ENCODE measurements at regions not wholly inside any gene's neighbourhood (a gene's known extent, or its start where the extent isn't known, plus 50 kb on each side); places are given as distances from the start of the nearest gene placed in this dataset.

DNA sequence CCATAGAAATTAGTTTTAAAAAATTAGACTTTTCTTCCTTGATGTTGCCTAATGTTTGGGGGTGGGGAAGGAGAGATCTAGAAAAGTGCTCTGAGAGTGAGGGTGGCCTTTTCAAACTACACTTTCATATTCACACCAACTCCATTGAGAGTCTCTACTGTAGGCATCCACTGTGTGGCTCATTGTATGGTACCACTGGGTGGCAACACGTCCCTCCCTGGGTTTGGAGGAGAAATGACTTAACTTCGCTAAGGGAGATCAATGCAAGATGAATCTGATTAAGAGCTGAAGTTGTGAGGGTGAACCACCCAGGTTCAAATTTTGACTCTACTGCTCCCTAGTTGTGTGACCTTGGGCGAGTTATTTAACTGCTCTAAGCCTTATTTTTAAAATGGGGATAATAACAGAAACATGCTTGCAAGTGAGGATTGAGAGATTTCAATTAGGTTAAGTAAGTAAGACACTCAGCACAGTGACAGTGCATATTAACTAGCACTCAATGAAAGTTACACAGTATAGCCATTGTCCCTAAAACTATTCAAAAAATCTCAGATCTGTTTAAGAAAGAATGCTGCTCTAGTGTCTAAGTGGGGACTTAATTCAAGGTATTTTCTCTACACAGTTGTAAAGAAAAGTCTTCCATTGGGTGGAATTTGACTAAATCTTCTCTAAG, 193.5 kb upstream of the CNR1 start:
- H3K36me3 ChIP-seq (ENCODE audit: control insufficient read depth, insufficient read depth, low read length) = no peaks in the 10 kb centered on the region

GRCh38 chr6:88358846-88359245, 192.7 kb upstream of the CNR1 start:
- Histone ChIP-seq H3K27ac (ENCODE audit: low read length) (no peak overlapping the region), H3K9me3 (ENCODE audit: control insufficient read depth, low read depth, low read length) (no peaks in the 10 kb centered on the region), H3K4me1 (ENCODE audit: control insufficient read depth, insufficient read depth, low read length) (no peaks in the 10 kb centered on the region), H3K4me3 (ENCODE audit: low read length) (no peak overlapping the region), H3K27me3 (ENCODE audit: control insufficient read depth, insufficient read depth, low read length) (no peaks in the 10 kb centered on the region), H3K36me3 (ENCODE audit: control insufficient read depth, insufficient read depth, low read length) (no peaks in the 10 kb centered on the region)
- no peak for DNase-seq

More for the DNA sequence above, 193.5 kb upstream of the CNR1 start:
- WGBS (ENCODE audit: insufficient coverage, low lambda C conversion rate) = no CpG with 5 or more reads among the region's 3 CpGs
- no peak overlapping the region for H3K4me3 ChIP-seq (ENCODE audit: low read length)
- no peaks in the 10 kb centered on the region for H3K27me3 ChIP-seq (ENCODE audit: control insufficient read depth, insufficient read depth, low read length)
- no peak for DNase-seq
- no peaks in the 10 kb centered on the region for H3K9me3 ChIP-seq (ENCODE audit: control insufficient read depth, low read depth, low read length)
- no peaks in the 10 kb centered on the region for H3K4me1 ChIP-seq (ENCODE audit: control insufficient read depth, insufficient read depth, low read length)
- H3K27ac ChIP-seq (ENCODE audit: low read length) = no peak overlapping the region

DNA sequence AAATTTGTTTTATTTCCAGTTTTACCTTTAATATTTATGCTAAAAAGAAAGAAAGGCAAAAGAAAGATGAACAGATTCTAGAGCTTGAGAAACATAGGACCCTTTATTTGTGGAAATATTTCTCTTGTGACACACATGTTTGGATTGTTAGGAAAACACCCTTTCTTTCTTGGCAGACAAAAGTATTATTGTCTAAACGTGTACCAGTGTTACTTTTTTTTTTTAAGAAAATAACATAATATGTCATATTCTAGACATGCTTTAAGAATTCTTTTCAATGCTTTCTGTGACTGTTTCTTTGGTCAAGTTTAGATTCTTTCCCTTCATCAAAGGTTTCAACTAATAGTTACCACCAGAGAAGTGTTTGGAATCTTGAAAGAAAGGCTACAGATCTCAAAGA, 183.4 kb upstream of the CNR1 start:
- no peak overlapping the region for H3K4me3 ChIP-seq (ENCODE audit: low read length)
- no peak for DNase-seq
- WGBS (ENCODE audit: insufficient coverage, low lambda C conversion rate) = 75% methylated on average over 1 of the region's 1 CpG
- H3K27ac ChIP-seq (ENCODE audit: low read length) = no peak overlapping the region
- no peaks in the 10 kb centered on the region for H3K4me1 ChIP-seq (ENCODE audit: control insufficient read depth, insufficient read depth, low read length)
- no peaks in the 10 kb centered on the region for H3K27me3 ChIP-seq (ENCODE audit: control insufficient read depth, insufficient read depth, low read length)
- H3K9me3 ChIP-seq (ENCODE audit: control insufficient read depth, low read depth, low read length) = no peaks in the 10 kb centered on the region
- H3K36me3 ChIP-seq (ENCODE audit: control insufficient read depth, insufficient read depth, low read length) = no peaks in the 10 kb centered on the region

GRCh38 chr6:88342336-88342735, 176.2 kb upstream of the CNR1 start:
- Histone ChIP-seq H3K9me3 (ENCODE audit: control insufficient read depth, low read depth, low read length) (no peaks in the 10 kb centered on the region), H3K4me3 (ENCODE audit: low read length) (no peak overlapping the region), H3K36me3 (ENCODE audit: control insufficient read depth, insufficient read depth, low read length) (no peaks in the 10 kb centered on the region), H3K27me3 (ENCODE audit: control insufficient read depth, insufficient read depth, low read length) (no peaks in the 10 kb centered on the region), H3K27ac (ENCODE audit: low read length) (no peak overlapping the region), H3K4me1 (ENCODE audit: control insufficient read depth, insufficient read depth, low read length) (no peaks in the 10 kb centered on the region)
- DNase-seq = no peak
- 70% methylated on average over 3 of the region's 3 CpGs for WGBS (ENCODE audit: insufficient coverage, low lambda C conversion rate)

DNA sequence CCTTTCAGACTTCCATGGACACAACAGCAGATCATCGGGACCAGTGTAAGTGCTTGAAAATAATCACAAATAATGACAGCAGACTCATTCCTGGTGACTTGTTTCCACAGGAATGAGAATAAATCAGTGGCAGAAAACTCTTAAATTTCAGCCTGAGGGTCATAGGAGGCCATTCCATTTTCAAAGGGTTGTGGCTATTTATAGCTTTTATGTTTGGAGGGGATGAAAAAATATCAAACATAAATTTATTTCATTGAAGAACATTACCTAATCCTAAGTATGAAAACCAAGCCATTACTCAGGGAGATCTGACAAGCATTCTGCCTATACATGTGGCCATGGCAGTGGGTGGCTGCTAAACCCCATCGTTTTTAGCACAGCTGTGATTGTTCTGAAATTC, 173.6 kb upstream of the CNR1 start:
- Histone ChIP-seq H3K4me3 (ENCODE audit: low read length) (no peak overlapping the region), H3K27me3 (ENCODE audit: control insufficient read depth, insufficient read depth, low read length) (no peaks in the 10 kb centered on the region), H3K4me1 (ENCODE audit: control insufficient read depth, insufficient read depth, low read length) (no peaks in the 10 kb centered on the region), H3K9me3 (ENCODE audit: control insufficient read depth, low read depth, low read length) (no peaks in the 10 kb centered on the region), H3K36me3 (ENCODE audit: control insufficient read depth, insufficient read depth, low read length) (no peaks in the 10 kb centered on the region), H3K27ac (ENCODE audit: low read length) (no peak overlapping the region)
- WGBS (ENCODE audit: insufficient coverage, low lambda C conversion rate) = no CpG with 5 or more reads among the region's 2 CpGs
- DNase-seq = no peak

DNA sequence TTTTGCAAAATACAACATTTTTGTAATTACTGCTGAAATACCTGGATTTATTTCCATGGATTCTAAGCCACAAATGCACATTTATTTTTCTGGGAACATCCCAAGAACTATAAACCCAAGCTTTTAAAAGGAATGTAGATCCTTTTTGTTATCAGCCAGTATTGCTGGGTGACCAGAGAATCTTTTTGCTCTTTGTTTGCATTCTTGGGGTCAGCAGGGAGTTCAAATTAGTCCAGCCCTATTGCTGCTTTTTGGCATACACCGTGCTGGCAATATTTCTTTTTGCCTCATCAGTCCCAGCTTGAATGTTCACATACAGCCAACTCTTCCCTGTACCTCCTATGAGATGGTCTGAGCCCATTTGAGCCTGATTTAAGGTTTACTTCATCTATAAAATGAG, 155.2 kb upstream of the CNR1 start:
- H3K9me3 ChIP-seq (ENCODE audit: control insufficient read depth, low read depth, low read length) = no peaks in the 10 kb centered on the region
- no peaks in the 10 kb centered on the region for H3K27me3 ChIP-seq (ENCODE audit: control insufficient read depth, insufficient read depth, low read length)
- H3K4me1 ChIP-seq (ENCODE audit: control insufficient read depth, insufficient read depth, low read length) = no peaks in the 10 kb centered on the region
- H3K27ac ChIP-seq (ENCODE audit: low read length) = no peak overlapping the region
- DNase-seq = no peak
- H3K36me3 ChIP-seq (ENCODE audit: control insufficient read depth, insufficient read depth, low read length) = no peaks in the 10 kb centered on the region
- WGBS (ENCODE audit: insufficient coverage, low lambda C conversion rate) = no CpG with 5 or more reads among the region's 1 CpG
- H3K4me3 ChIP-seq (ENCODE audit: low read length) = no peak overlapping the region

GRCh38 chr6:88311561-88311960, 145.4 kb upstream of the CNR1 start:
- no CpG with 5 or more reads among the region's 10 CpGs for WGBS (ENCODE audit: insufficient coverage, low lambda C conversion rate)
- peaks cover 3% of the 10 kb centered on the region for H3K9me3 ChIP-seq (ENCODE audit: control insufficient read depth, low read depth, low read length)

DNA sequence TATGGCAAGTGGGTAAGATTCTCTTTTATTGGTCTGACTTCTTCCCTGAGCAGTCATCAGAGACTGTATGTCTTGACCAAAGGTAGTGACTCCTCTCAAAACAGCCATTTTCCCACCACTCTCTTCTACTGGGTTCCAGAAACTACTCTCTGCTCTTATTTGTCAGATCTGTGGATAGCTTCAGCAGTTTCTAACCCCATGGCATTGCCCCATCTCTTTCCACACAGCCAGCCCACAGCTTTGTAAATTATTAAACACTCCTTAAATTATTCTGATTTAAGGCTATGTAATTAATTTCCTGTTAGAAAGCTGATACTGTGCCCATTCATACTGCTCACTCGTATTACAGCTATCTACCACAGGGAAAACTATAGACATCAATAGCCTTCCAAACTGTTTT, 138.4 kb upstream of the CNR1 start:
- WGBS (ENCODE audit: insufficient coverage, low lambda C conversion rate) = no CpG with 5 or more reads among the region's 1 CpG
- Histone ChIP-seq H3K27me3 (ENCODE audit: control insufficient read depth, insufficient read depth, low read length) (no peaks in the 10 kb centered on the region), H3K4me3 (ENCODE audit: low read length) (no peak overlapping the region), H3K27ac (ENCODE audit: low read length) (no peak overlapping the region), H3K36me3 (ENCODE audit: control insufficient read depth, insufficient read depth, low read length) (no peaks in the 10 kb centered on the region), H3K4me1 (ENCODE audit: control insufficient read depth, insufficient read depth, low read length) (no peaks in the 10 kb centered on the region), H3K9me3 (ENCODE audit: control insufficient read depth, low read depth, low read length) (no peaks in the 10 kb centered on the region)
- no peak for DNase-seq

More at GRCh38 chr6:88311561-88311960, 145.4 kb upstream of the CNR1 start:
- Histone ChIP-seq H3K27ac (ENCODE audit: low read length) (no peak overlapping the region), H3K27me3 (ENCODE audit: control insufficient read depth, insufficient read depth, low read length) (no peaks in the 10 kb centered on the region), H3K36me3 (ENCODE audit: control insufficient read depth, insufficient read depth, low read length) (no peaks in the 10 kb centered on the region), H3K4me3 (ENCODE audit: low read length) (no peak overlapping the region), H3K4me1 (ENCODE audit: control insufficient read depth, insufficient read depth, low read length) (no peaks in the 10 kb centered on the region)
- no peak for DNase-seq

- Histone ChIP-seq H3K27me3 (ENCODE audit: control insufficient read depth, insufficient read depth, low read length) (no peaks in the 10 kb centered on the region), H3K9me3 (ENCODE audit: control insufficient read depth, low read depth, low read length) (no peaks in the 10 kb centered on the region), H3K4me3 (ENCODE audit: low read length) (no peak overlapping the region), H3K4me1 (ENCODE audit: control insufficient read depth, insufficient read depth, low read length) (no peaks in the 10 kb centered on the region), H3K27ac (ENCODE audit: low read length) (no peak overlapping the region), H3K36me3 (ENCODE audit: control insufficient read depth, insufficient read depth, low read length) (no peaks in the 10 kb centered on the region)
- no peak for DNase-seq
Observed at GRCh38 chr6:88302769-88303225, 136.7 kb upstream of the CNR1 start.

GRCh38 chr6:88301888-88302768, 136.0 kb upstream of the CNR1 start:
- Histone ChIP-seq H3K27ac (ENCODE audit: low read length) (no peak overlapping the region), H3K4me3 (ENCODE audit: low read length) (no peak overlapping the region), H3K4me1 (ENCODE audit: control insufficient read depth, insufficient read depth, low read length) (no peaks in the 10 kb centered on the region), H3K9me3 (ENCODE audit: control insufficient read depth, low read depth, low read length) (no peaks in the 10 kb centered on the region), H3K36me3 (ENCODE audit: control insufficient read depth, insufficient read depth, low read length) (no peaks in the 10 kb centered on the region), H3K27me3 (ENCODE audit: control insufficient read depth, insufficient read depth, low read length) (no peaks in the 10 kb centered on the region)
- WGBS (ENCODE audit: insufficient coverage, low lambda C conversion rate) = no CpG with 5 or more reads among the region's 5 CpGs
- no peak for DNase-seq

GRCh38 chr6:88301256-88301655, 135.1 kb upstream of the CNR1 start:
- H3K9me3 ChIP-seq (ENCODE audit: control insufficient read depth, low read depth, low read length) = no peaks in the 10 kb centered on the region
- no peaks in the 10 kb centered on the region for H3K27me3 ChIP-seq (ENCODE audit: control insufficient read depth, insufficient read depth, low read length)
- no peak overlapping the region for H3K4me3 ChIP-seq (ENCODE audit: low read length)
- DNase-seq = no peak
- no peaks in the 10 kb centered on the region for H3K4me1 ChIP-seq (ENCODE audit: control insufficient read depth, insufficient read depth, low read length)
- H3K36me3 ChIP-seq (ENCODE audit: control insufficient read depth, insufficient read depth, low read length) = no peaks in the 10 kb centered on the region
- no peak overlapping the region for H3K27ac ChIP-seq (ENCODE audit: low read length)

Data from large intestine (tissue), 3 donors.